GM12878 (cell line): ENCODE measurements at regions not wholly inside any gene's neighbourhood (a gene's known extent, or its start where the extent isn't known, plus 50 kb on each side); places are given as distances from the start of the nearest gene placed in this dataset.

ENCODE experiments used
- ATAC-seq: fragments of 200-7000 bp; cut with Tn5 transposase; 3 replicates; pipeline ENCODE4 v1.9.1; 2020; ENCODE audit warnings: mild to moderate bottlenecking, moderate library complexity
- BruUV-seq: library from RNA; stranded (reverse); fragments of 400-500 nt; replicated peaks from 2 replicates; lab custom pipeline; 2021; lab: Mats Ljungman, UMichigan
- CTCF ChIA-PET: fragments of 300-600 bp; sonication (Branson Sonifier 250); formaldehyde crosslinking; extraction: SDS; loops from one replicate; lab custom pipeline; 2021; ENCODE audit warnings: inconsistent platforms; lab: Yijun Ruan, JAX
- POLR2A ChIA-PET: fragments of 350-600 bp; formaldehyde crosslinking; extraction: SDS; loops from one replicate; lab custom pipeline; 2021; ENCODE audit warnings: inconsistent platforms; lab: Charles Lee
- RAD21 ChIA-PET: fragments of 300-600 bp; sonication (Branson Sonifier 250); formaldehyde crosslinking; loops from one replicate; lab custom pipeline; 2023; ENCODE audit warnings: antibody characterized with exemption; ENCODE audit not compliant: unreplicated experiment; lab: Charles Lee
- SMC1A ChIA-PET: fragments of 300-600 bp; sonication (Branson Sonifier 250); formaldehyde crosslinking; loops from one replicate; lab custom pipeline; 2023; ENCODE audit not compliant: unreplicated experiment, uncharacterized antibody; lab: Charles Lee
- DNase-seq: peaks from one replicate; pipeline ENCODE4 v3.0.0-alpha.2; 2011; ENCODE audit warnings: low read depth, low spot score
- FAIRE-seq: peaks from 3 replicates; lab custom pipeline; 2011; peaks lifted over from hg19 to GRCh38; lab: Jason Lieb, UNC
- H2AFZ ChIP-seq: 2 replicates; pipeline ENCODE4 v1.6.0; 2011; ENCODE audit warnings: low read depth, low read length, control low read depth; ENCODE audit not compliant: control insufficient read depth
- H3K27ac ChIP-seq: 2 replicates; pipeline ENCODE4 v1.5.1; 2011; ENCODE audit warnings: control low read depth; ENCODE audit not compliant: control insufficient read depth, insufficient read depth
- H3K27me3 ChIP-seq, 2 experiments: replicated peaks in 1 of 2; 2 replicates each; pipeline versions ENCODE4 v1.6.0 to v1.6.1; 2011; ENCODE audit warnings: low read length in 1 of 2; ENCODE audit not compliant: control insufficient read depth in 2 of 2, insufficient read depth in 2 of 2
- H3K36me3 ChIP-seq, 2 experiments: 2 replicates each; pipeline ENCODE4 v1.5.1; 2011; ENCODE audit warnings: low read length in 1 of 2; ENCODE audit not compliant: control insufficient read depth in 2 of 2, insufficient read depth in 2 of 2
- H3K4me1 ChIP-seq: 2 replicates; pipeline ENCODE4 v1.6.1; 2011; ENCODE audit warnings: mild to moderate bottlenecking, low read length, moderate library complexity, mixed read lengths; ENCODE audit not compliant: control insufficient read depth, insufficient read depth
- H3K4me2 ChIP-seq: 2 replicates; pipeline ENCODE4 v1.6.0; 2011; ENCODE audit warnings: control low read depth; ENCODE audit not compliant: control insufficient read depth, insufficient read depth
- H3K4me3 ChIP-seq: fragments of 200-600 bp; sonication (generic); 2 replicates; pipeline ENCODE4 v1.5.1; 2016
- H3K79me2 ChIP-seq: 2 replicates; pipeline ENCODE4 v1.6.0; 2011; ENCODE audit warnings: low read length; ENCODE audit not compliant: control insufficient read depth, insufficient read depth
- H3K9ac ChIP-seq: 2 replicates; pipeline ENCODE4 v1.8.0; 2011; ENCODE audit warnings: low read length, control low read depth, mixed read lengths; ENCODE audit not compliant: control insufficient read depth, insufficient read depth
- H3K9me3 ChIP-seq: replicated peaks from 3 replicates; pipeline ENCODE4 v1.5.1; 2011; ENCODE audit warnings: mild to moderate bottlenecking, low read length; ENCODE audit not compliant: control insufficient read depth, insufficient read depth
- H4K20me1 ChIP-seq: 2 replicates; pipeline ENCODE4 v1.6.0; 2011; ENCODE audit not compliant: control insufficient read depth, insufficient read depth
- BACH1 ChIP-seq: fragments of 450-650 bp; IDR thresholded peaks from 2 replicates; pipeline ENCODE4 v1.6.1; 2017; ENCODE audit warnings: mild to moderate bottlenecking, borderline replicate concordance
- BCL3 ChIP-seq: IDR thresholded peaks from 2 replicates; pipeline ENCODE4 v1.6.1; 2011; ENCODE audit warnings: borderline replicate concordance, low read depth, mild to moderate bottlenecking, moderate library complexity, low read length; ENCODE audit not compliant: insufficient read depth, poor library complexity, severe bottlenecking
- CBX5 ChIP-seq: sonication (generic); IDR thresholded peaks from 2 replicates; pipeline ENCODE4 v1.6.1; 2016; ENCODE audit warnings: low read depth, moderate library complexity, mild to moderate bottlenecking, inconsistent platforms
- CREM ChIP-seq: IDR thresholded peaks from 2 replicates; pipeline ENCODE4 v1.6.1; 2014; ENCODE audit warnings: antibody characterized with exemption, low read depth
- E4F1 ChIP-seq: fragments of 450-650 bp; IDR thresholded peaks from 2 replicates; pipeline ENCODE4 v1.6.1; 2018; ENCODE audit warnings: borderline replicate concordance, mild to moderate bottlenecking; ENCODE audit not compliant: partially characterized antibody
- IRF3 ChIP-seq: fragments of 450-650 bp; IDR thresholded peaks from 2 replicates; pipeline ENCODE4 v1.6.1; 2014; ENCODE audit warnings: mild to moderate bottlenecking
- MTA3 ChIP-seq: IDR thresholded peaks from 2 replicates; pipeline ENCODE4 v1.6.1; 2012; ENCODE audit warnings: low read length, inconsistent platforms, borderline replicate concordance
- MYB ChIP-seq: fragments of 150-350 bp; IDR thresholded peaks from 2 replicates; pipeline ENCODE4 v1.6.1; 2014; ENCODE audit warnings: mild to moderate bottlenecking, low read depth, low read length, borderline replicate concordance
- NFYB ChIP-seq: IDR thresholded peaks from 2 replicates; pipeline ENCODE4 v1.6.1; 2011; ENCODE audit warnings: low read depth, mild to moderate bottlenecking, low read length, improper control_type of control experiment, moderate library complexity; ENCODE audit not compliant: insufficient read depth
- PKNOX1 ChIP-seq: fragments of 450-650 bp; IDR thresholded peaks from 2 replicates; pipeline ENCODE4 v1.6.1; 2016; ENCODE audit warnings: mild to moderate bottlenecking
- POLR2AphosphoS2 ChIP-seq: IDR thresholded peaks from 2 replicates; pipeline ENCODE4 v1.6.1; 2011; ENCODE audit warnings: low read depth, mild to moderate bottlenecking, low read length, improper control_type of control experiment, moderate library complexity
- SMC3 ChIP-seq: IDR thresholded peaks from 2 replicates; pipeline ENCODE4 v1.6.1; 2011; ENCODE audit warnings: low read length, improper control_type of control experiment, borderline replicate concordance
- SREBF2 ChIP-seq: IDR thresholded peaks from 2 replicates; pipeline ENCODE4 v1.6.1; 2012; ENCODE audit warnings: mild to moderate bottlenecking, low read length
- TBL1XR1 ChIP-seq: IDR thresholded peaks from 2 replicates; pipeline ENCODE4 v1.6.1; 2012; ENCODE audit warnings: low read depth, low read length, improper control_type of control experiment
- ZNF384 ChIP-seq: IDR thresholded peaks from 2 replicates; pipeline ENCODE4 v1.6.1; 2012; ENCODE audit warnings: low read depth, mild to moderate bottlenecking, low read length, improper control_type of control experiment, borderline replicate concordance
- WGBS: methylation state at CpG from one replicate; pipeline ENCODE4 v1.1.6; 2016; ENCODE audit warnings: low lambda C conversion rate; ENCODE audit not compliant: insufficient replicate concordance, insufficient coverage; ENCODE audit errors: missing lambda C conversion rate; 5-methylcytosine and 5-hydroxymethylcytosine counted together
- in situ Hi-C: fragments of 300-500 bp; cut with MboI; formaldehyde crosslinking; loops from 9 replicates; pipeline ENCODE4 v1.14.3; 2018; ENCODE audit warnings: mixed read lengths
- intact Hi-C: fragments of 100-400 bp; cut with micrococcal nuclease; formaldehyde crosslinking; loops from one replicate; pipeline ENCODE4 v1.14.2; 2022; ENCODE audit not compliant: unreplicated experiment

- no TSS peak for BruUV-seq
- Histone ChIP-seq H3K9ac (no peak overlapping the region), H3K36me3 (no peaks in the 10 kb centered on the region), H3K9me3 (no peaks in the 10 kb centered on the region), H3K4me2 (no peak overlapping the region), H3K27ac (no peak overlapping the region), H3K79me2 (no peaks in the 10 kb centered on the region), H2AFZ (no peak overlapping the region), H3K4me3 (no peak overlapping the region), H3K4me1 (no peaks in the 10 kb centered on the region), H3K27me3 (peaks cover 0 to 4% of the 10 kb centered on the region in 2 experiments; a peak in 3 of 4 replicates), H4K20me1 (no peaks in the 10 kb centered on the region)
- ChIA-PET CTCF (interaction anchor here (0.6 to 1.9 kb wide), 23 partner anchors 9 to 858 kb away, joined by 3 to 10 read pairs (median 4); no protein-coding TSS in a partner anchor), SMC1A (interaction anchor here (0.5 to 1.8 kb wide), 2 partner anchors 20 to 232 kb away, joined by 4 to 6 read pairs; no protein-coding TSS in a partner anchor), RAD21 (interaction anchor here (1.0 to 1.9 kb wide), 4 partner anchors 8 to 911 kb away, joined by 3 to 6 read pairs (median 4); no protein-coding TSS in a partner anchor), POLR2A (no interaction called here)
- in situ Hi-C loops (no loop called here), intact Hi-C loops (loop anchor here (10.0 kb wide), 1 partner anchor 748 kb away; no protein-coding TSS in a partner anchor)
- ATAC-seq (no peak), FAIRE-seq (no peak), DNase-seq (no peak)
- 20% methylated on average over 5 of the region's 7 CpGs for WGBS
- TF ChIP-seq ZNF384 (no peak), SMC3 (no peak), TBL1XR1 (no peak), MTA3 (no peak), NFYB (no peak), BCL3 (no peak), POLR2AphosphoS2 (no peak), MYB (no peak), CBX5 (no peak), BACH1 (no peak), SREBF2 (no peak), E4F1 (no peak), IRF3 (no peak), PKNOX1 (no peak), CREM (no peak)
These were observed 93.9 kb upstream of the CSF3R start for GRCh38 chr1:36576551-36577110.
